HepG2 (cell line): ENCODE measurements at regions not wholly inside any gene's neighbourhood (a gene's known extent, or its start where the extent isn't known, plus 50 kb on each side); places are given as distances from the start of the nearest gene placed in this dataset.

Source experiments
- ATF7-NPFF ChIP-seq: sonication (generic); formaldehyde crosslinking; IDR thresholded peaks from 2 replicates; pipeline ENCODE4 v1.8.1; 2023; ENCODE audit warnings: mild to moderate bottlenecking, low read depth, missing genetic modification reagents, moderate library complexity
- ATM ChIP-seq: fragments of 450-650 bp; IDR thresholded peaks from 2 replicates; pipeline ENCODE4 v1.7.1; 2017; ENCODE audit warnings: mild to moderate bottlenecking, borderline replicate concordance
- CEBPB ChIP-seq: IDR thresholded peaks from 2 replicates; pipeline ENCODE4 v1.6.1; 2011; ENCODE audit warnings: low read depth, low read length, improper control_type of control experiment, borderline replicate concordance
- DDIT3 ChIP-seq: sonication (generic); formaldehyde crosslinking; IDR thresholded peaks from 2 replicates; pipeline ENCODE4 v1.4.0; 2020; ENCODE audit warnings: mild to moderate bottlenecking, missing genetic modification reagents
- DNMT1 ChIP-seq: sonication (generic); formaldehyde crosslinking; IDR thresholded peaks from 2 replicates; pipeline ENCODE4 v1.5.1; 2020; ENCODE audit warnings: mild to moderate bottlenecking, missing genetic modification reagents
- ETV5 ChIP-seq: IDR thresholded peaks from 2 replicates; pipeline ENCODE4 v1.6.1; 2018; ENCODE audit warnings: missing biosample characterization, missing genetic modification reagents, inconsistent platforms, borderline replicate concordance
- GTF2F1 ChIP-seq: fragments of 150-350 bp; IDR thresholded peaks from 2 replicates; pipeline ENCODE4 v1.6.1; 2014; ENCODE audit warnings: low read length
- HIVEP1 ChIP-seq: sonication (generic); formaldehyde crosslinking; IDR thresholded peaks from 2 replicates; pipeline ENCODE4 v1.4.0; 2020; ENCODE audit warnings: mild to moderate bottlenecking, missing genetic modification reagents
- ISL2 ChIP-seq: sonication (generic); formaldehyde crosslinking; IDR thresholded peaks from 2 replicates; pipeline ENCODE4 v1.5.0; 2020; ENCODE audit warnings: missing genetic modification reagents
- MYC ChIP-seq: sonication (generic); formaldehyde crosslinking; IDR thresholded peaks from 2 replicates; pipeline ENCODE4 v1.9.0; 2021; ENCODE audit warnings: missing genetic modification reagents, borderline replicate concordance
- NR2C2 ChIP-seq: sonication (generic); formaldehyde crosslinking; IDR thresholded peaks from 2 replicates; pipeline ENCODE4 v1.4.0; 2020; ENCODE audit warnings: missing genetic modification reagents, mild to moderate bottlenecking, moderate library complexity, borderline replicate concordance
- PCBP2 ChIP-seq: fragments of 200-400 bp; formaldehyde crosslinking; optimal IDR thresholded peaks from 2 replicates; pipeline ENCODE3; 2018; ENCODE audit warnings: low read length, low read depth; ENCODE audit not compliant: poor library complexity, severe bottlenecking
- RARA ChIP-seq: IDR thresholded peaks from 2 replicates; pipeline ENCODE4 v1.6.1; 2016; ENCODE audit warnings: missing genetic modification reagents, missing compliant biosample characterization
- SALL1 ChIP-seq: sonication (generic); formaldehyde crosslinking; IDR thresholded peaks from 2 replicates; pipeline ENCODE4 v1.8.0; 2022; ENCODE audit warnings: mild to moderate bottlenecking, missing genetic modification reagents
- SALL2 ChIP-seq: sonication (generic); formaldehyde crosslinking; IDR thresholded peaks from 2 replicates; pipeline ENCODE4 v1.8.1; 2023; ENCODE audit warnings: mild to moderate bottlenecking, missing genetic modification reagents, inconsistent platforms
- SMAD3 ChIP-seq: sonication (generic); formaldehyde crosslinking; IDR thresholded peaks from 2 replicates; pipeline ENCODE4 v1.4.0; 2020; ENCODE audit warnings: missing genetic modification reagents
- SRSF9 ChIP-seq: fragments of 200-400 bp; formaldehyde crosslinking; IDR thresholded peaks from 2 replicates; pipeline ENCODE4 v1.6.1; 2018; ENCODE audit warnings: borderline replicate concordance, mild to moderate bottlenecking, low read depth, low read length; ENCODE audit not compliant: insufficient read depth, poor library complexity, severe bottlenecking
- TCF12 ChIP-seq, 2 experiments: fragments of 450-650 bp in 1 of 2; sonication (generic) in 1 of 2; formaldehyde crosslinking in 1 of 2; IDR thresholded peaks; 2 replicates each; pipeline versions ENCODE4 v1.6.1 to v1.8.0; 2017 to 2022; ENCODE audit warnings: antibody characterized with exemption in 1 of 2, mild to moderate bottlenecking in 1 of 2, missing genetic modification reagents in 1 of 2, moderate library complexity in 1 of 2
- WIZ ChIP-seq: sonication (generic); formaldehyde crosslinking; IDR thresholded peaks from 2 replicates; pipeline ENCODE4 v1.5.1; 2020; ENCODE audit warnings: mild to moderate bottlenecking, missing genetic modification reagents
- ZKSCAN5 ChIP-seq: sonication (generic); formaldehyde crosslinking; IDR thresholded peaks from 2 replicates; pipeline ENCODE4 v1.5.1; 2020; ENCODE audit warnings: mild to moderate bottlenecking, missing genetic modification reagents
- ZNF143 ChIP-seq: sonication (generic); formaldehyde crosslinking; IDR thresholded peaks from 2 replicates; pipeline ENCODE4 v1.4.0; 2020; ENCODE audit warnings: missing genetic modification reagents
- ZNF232 ChIP-seq: sonication (generic); formaldehyde crosslinking; IDR thresholded peaks from 2 replicates; pipeline ENCODE4 v1.4.0; 2020; ENCODE audit warnings: missing genetic modification reagents, borderline replicate concordance
- ZNF34 ChIP-seq: sonication (generic); formaldehyde crosslinking; IDR thresholded peaks from 2 replicates; pipeline ENCODE4 v1.4.0; 2020; ENCODE audit warnings: mild to moderate bottlenecking, missing genetic modification reagents, borderline replicate concordance
- ZNF430 ChIP-seq: sonication (generic); formaldehyde crosslinking; IDR thresholded peaks from 2 replicates; pipeline ENCODE4 v1.9.0; 2021; ENCODE audit warnings: mild to moderate bottlenecking, missing genetic modification reagents
- ZNF577 ChIP-seq: sonication (generic); formaldehyde crosslinking; IDR thresholded peaks from 2 replicates; pipeline ENCODE4 v1.4.0; 2020; ENCODE audit warnings: mild to moderate bottlenecking, low read depth, missing genetic modification reagents, borderline replicate concordance
- ZNF616 ChIP-seq: sonication (generic); formaldehyde crosslinking; IDR thresholded peaks from 2 replicates; pipeline ENCODE4 v1.5.0; 2020; ENCODE audit warnings: low read depth, mild to moderate bottlenecking, missing genetic modification reagents
- ZNF710 ChIP-seq: sonication (generic); formaldehyde crosslinking; IDR thresholded peaks from 2 replicates; pipeline ENCODE4 v1.5.0; 2020; ENCODE audit warnings: mild to moderate bottlenecking, missing genetic modification reagents, borderline replicate concordance
- ZNF747 ChIP-seq: sonication (generic); formaldehyde crosslinking; IDR thresholded peaks from 2 replicates; pipeline ENCODE4 v1.8.1; 2023; ENCODE audit warnings: missing genetic modification reagents, mild to moderate bottlenecking, borderline replicate concordance
- ZNF780A ChIP-seq: sonication (generic); formaldehyde crosslinking; IDR thresholded peaks from 2 replicates; pipeline ENCODE4 v1.8.0; 2022; ENCODE audit warnings: mild to moderate bottlenecking, missing genetic modification reagents, moderate library complexity
- ZNF878 ChIP-seq: sonication (generic); formaldehyde crosslinking; IDR thresholded peaks from 2 replicates; pipeline ENCODE4 v1.8.1; 2023; ENCODE audit warnings: mild to moderate bottlenecking, missing genetic modification reagents, moderate library complexity

- no peak for TF ChIP-seq ZKSCAN5
- TF ChIP-seq ZNF710 = peak; percentile 97; the same call in 1 of the 2 replicates
- TF ChIP-seq SMAD3 (CRISPR knock-in tag) = peak; percentile 98
- TF ChIP-seq CEBPB = peak; percentile 100
- no peak for TF ChIP-seq DDIT3 (CRISPR knock-in tag)
- TF ChIP-seq NR2C2 = peak; percentile 88
- peak; percentile 43; the same call in 1 of the 2 replicates for TF ChIP-seq GTF2F1
- no peak for TF ChIP-seq WIZ (CRISPR knock-in tag)
- no peak for TF ChIP-seq ZNF577
- no peak for TF ChIP-seq ATM
- TF ChIP-seq ZNF232 = peak; percentile 35; the same call in 1 of the 2 replicates
- no peak; the same call in 1 of the 2 replicates for TF ChIP-seq ZNF34 (CRISPR knock-in tag)
- TF ChIP-seq MYC (CRISPR knock-in tag) = peak; percentile 68; the same call in 1 of the 2 replicates
- no peak for TF ChIP-seq DNMT1 (CRISPR knock-in tag)
- peak; percentile 100 for TF ChIP-seq SALL1 (CRISPR knock-in tag)
- peak; percentile 87; the same call in 1 of the 2 replicates for TF ChIP-seq ZNF616
- no peak for TF ChIP-seq PCBP2
- TF ChIP-seq TCF12 (IDR thresholded peaks at IDR 0.05) = no peak
- peak; percentile 98 for TF ChIP-seq TCF12 (CRISPR knock-in tag; IDR thresholded peaks at IDR 0.05)
- TF ChIP-seq SALL2 = peak; percentile 91
- peak; percentile 91 for TF ChIP-seq ETV5 (CRISPR knock-in tag)
- TF ChIP-seq ZNF430 (CRISPR knock-in tag) = peak; percentile 88
- TF ChIP-seq SRSF9 = no peak
- TF ChIP-seq RARA (CRISPR knock-in tag) = peak; percentile 98
- TF ChIP-seq ZNF747 = no peak
- TF ChIP-seq ATF7-NPFF (CRISPR knock-in tag) = no peak
- no peak; the same call in 1 of the 2 replicates for TF ChIP-seq ZNF143 (CRISPR knock-in tag)
- no peak; the same call in 1 of the 2 replicates for TF ChIP-seq ZNF878 (CRISPR knock-in tag)
- TF ChIP-seq ISL2 (CRISPR knock-in tag) = peak; percentile 99
- no peak for TF ChIP-seq HIVEP1
- no peak for TF ChIP-seq ZNF780A (CRISPR knock-in tag)
Measured at GRCh38 chr15:53453253-53454105, 306.0 kb downstream of the WDR72 start (continued).
